ENCODE measurements at regions not wholly inside any gene's neighbourhood (a gene's known extent, or its start where the extent isn't known, plus 50 kb on each side); places are given as distances from the start of the nearest gene placed in this dataset.

GRCh38 chr2:216791303-216791702 is 68.6 kb downstream of the TNP1 start:
- DNase-seq (ENCODE audit: extremely low read depth, insufficient read length), result no peak
- no peak for TF ChIP-seq CTCF (IDR thresholded peaks at IDR 0.05; ENCODE audit: insufficient read depth, low read length, poor library complexity, severe bottlenecking)
- H3K4me3 ChIP-seq (replicated peaks; ENCODE audit: low read depth, low read length), result no peak overlapping the region
- peaks cover 1% of the 10 kb centered on the region; the same call in 1 of the 2 replicates for H3K27me3 ChIP-seq (replicated peaks; ENCODE audit: control insufficient read depth, insufficient read depth, low read length)
- no peaks in the 10 kb centered on the region for H3K36me3 ChIP-seq (ENCODE audit: control insufficient read depth, insufficient read depth, low read length)

- no peaks in the 10 kb centered on the region; the same call in 1 of the 2 replicates for H3K27me3 ChIP-seq (replicated peaks; ENCODE audit: control insufficient read depth, insufficient read depth, low read length)
- no peak for TF ChIP-seq CTCF (IDR thresholded peaks at IDR 0.05; ENCODE audit: insufficient read depth, low read length, poor library complexity, severe bottlenecking)
- no peak overlapping the region for H3K4me3 ChIP-seq (replicated peaks; ENCODE audit: low read depth, low read length)
- no peak for DNase-seq (ENCODE audit: extremely low read depth, insufficient read length)
- H3K36me3 ChIP-seq (ENCODE audit: control insufficient read depth, insufficient read depth, low read length), result no peaks in the 10 kb centered on the region
Measured at GRCh38 chr2:216789081-216789480, 70.8 kb downstream of the TNP1 start.

- TF ChIP-seq CTCF (IDR thresholded peaks at IDR 0.05; ENCODE audit: insufficient read depth, low read length, poor library complexity, severe bottlenecking), result no peak
- Histone ChIP-seq H3K4me3 (replicated peaks; ENCODE audit: low read depth, low read length) (no peak overlapping the region), H3K27me3 (replicated peaks; ENCODE audit: control insufficient read depth, insufficient read depth, low read length) (no peaks in the 10 kb centered on the region; the same call in 1 of the 2 replicates), H3K36me3 (ENCODE audit: control insufficient read depth, insufficient read depth, low read length) (no peaks in the 10 kb centered on the region)
- DNase-seq (ENCODE audit: extremely low read depth, insufficient read length), result no peak
Measured at GRCh38 chr2:216787851-216788540, 71.9 kb downstream of the TNP1 start.

- no peaks in the 10 kb centered on the region for H3K36me3 ChIP-seq (ENCODE audit: control insufficient read depth, insufficient read depth, low read length)
- no peak for DNase-seq (ENCODE audit: extremely low read depth, insufficient read length)
- H3K27me3 ChIP-seq (replicated peaks; ENCODE audit: control insufficient read depth, insufficient read depth, low read length), result no peaks in the 10 kb centered on the region; the same call in 1 of the 2 replicates
- TF ChIP-seq CTCF (IDR thresholded peaks at IDR 0.05; ENCODE audit: insufficient read depth, low read length, poor library complexity, severe bottlenecking), result no peak
- H3K4me3 ChIP-seq (replicated peaks; ENCODE audit: low read depth, low read length), result no peak overlapping the region
Measured at GRCh38 chr2:216786676-216787075, 73.2 kb downstream of the TNP1 start.

- H3K36me3 ChIP-seq (ENCODE audit: control insufficient read depth, insufficient read depth, low read length), result no peaks in the 10 kb centered on the region
- no peak overlapping the region for H3K4me3 ChIP-seq (replicated peaks; ENCODE audit: low read depth, low read length)
- TF ChIP-seq CTCF (IDR thresholded peaks at IDR 0.05; ENCODE audit: insufficient read depth, low read length, poor library complexity, severe bottlenecking), result no peak
- no peaks in the 10 kb centered on the region; the same call in none of the 2 replicates for H3K27me3 ChIP-seq (replicated peaks; ENCODE audit: control insufficient read depth, insufficient read depth, low read length)
- DNase-seq (ENCODE audit: extremely low read depth, insufficient read length), result no peak
Measured at GRCh38 chr2:216784456-216784855, 75.4 kb downstream of the TNP1 start.
